H1 (cell line): ENCODE measurements at regions not wholly inside any gene's neighbourhood (a gene's known extent, or its start where the extent isn't known, plus 50 kb on each side); places are given as distances from the start of the nearest gene placed in this dataset.
A peak's percentile ranks its signal among the peaks of the same experiment; 100 is the strongest.

Experiments used
- CTCF ChIA-PET: fragments of 300-600 bp; sonication (Branson Sonifier 250); formaldehyde crosslinking; loops from one replicate; lab custom pipeline; 2021; ENCODE audit not compliant: partially characterized antibody; lab: Charles Lee
- POLR2A ChIA-PET: fragments of 300-600 bp; sonication (Branson Sonifier 250); formaldehyde crosslinking; loops from one replicate; lab custom pipeline; 2021; ENCODE audit warnings: inconsistent platforms; ENCODE audit not compliant: partially characterized antibody; lab: Charles Lee
- DNase-seq, 2 experiments: peaks; one replicate each; pipeline versions ENCODE4 v3.0.0 to v3.0.0-alpha.2; 2010 to 2022; ENCODE audit warnings: low spot score in 2 of 2, low read depth in 1 of 2, mixed read lengths in 1 of 2
- FAIRE-seq: peaks from 2 replicates; lab custom pipeline; 2011; peaks lifted over from hg19 to GRCh38; lab: Jason Lieb, UNC
- H2AFZ ChIP-seq: 2 replicates; pipeline ENCODE4 v1.8.1; 2012; ENCODE audit warnings: low read length, inconsistent platforms
- H2AK5ac ChIP-seq: 2 replicates; pipeline ENCODE4 v1.6.1; 2013; ENCODE audit warnings: low read depth, low read length
- H2BK120ac ChIP-seq: replicated peaks from 2 replicates; pipeline ENCODE3; 2013; ENCODE audit warnings: low read depth, low read length, inconsistent platforms
- H2BK12ac ChIP-seq: 2 replicates; pipeline ENCODE4 v1.6.1; 2013; ENCODE audit warnings: low read depth, low read length
- H2BK15ac ChIP-seq: 2 replicates; pipeline ENCODE4 v1.6.1; 2013; ENCODE audit warnings: low read length
- H2BK20ac ChIP-seq: 2 replicates; pipeline ENCODE4 v1.6.1; 2013; ENCODE audit warnings: low read length
- H2BK5ac ChIP-seq: 2 replicates; pipeline ENCODE4 v1.6.1; 2013; ENCODE audit warnings: low read depth, low read length
- H3K14ac ChIP-seq: 2 replicates; pipeline ENCODE4 v1.6.1; 2013; ENCODE audit warnings: inconsistent platforms; ENCODE audit not compliant: insufficient read length
- H3K18ac ChIP-seq: 2 replicates; pipeline ENCODE4 v1.6.1; 2013; ENCODE audit warnings: low read length; ENCODE audit errors: extremely low read depth
- H3K23ac ChIP-seq: 2 replicates; pipeline ENCODE4 v1.6.1; 2013; ENCODE audit warnings: inconsistent platforms; ENCODE audit not compliant: insufficient read length
- H3K23me2 ChIP-seq: 2 replicates; pipeline ENCODE4 v1.6.1; 2013; ENCODE audit warnings: low read depth, low read length
- H3K27ac ChIP-seq: 2 replicates; pipeline ENCODE4 v1.6.1; 2011; ENCODE audit warnings: low read depth, low read length, inconsistent platforms
- H3K27me3 ChIP-seq, 4 experiments: replicated peaks in 1 of 4; 1 replicate in 1 of 4; 2 replicates in 3 of 4; pipeline versions ENCODE4 v1.6.1 to v1.8.1; 2011 to 2013; ENCODE audit warnings: low read length in 3 of 4, mild to moderate bottlenecking in 3 of 4, inconsistent platforms in 2 of 4, mixed read lengths in 2 of 4, moderate library complexity in 1 of 4; ENCODE audit not compliant: control insufficient read depth in 3 of 4, insufficient read depth in 3 of 4; ENCODE audit errors: extremely low read depth in 1 of 4
- H3K36me3 ChIP-seq, 4 experiments: 2 replicates each; pipeline versions ENCODE4 v1.6.1 to v1.8.1; 2011 to 2013; ENCODE audit warnings: mild to moderate bottlenecking in 4 of 4, low read length in 3 of 4, moderate library complexity in 2 of 4, control low read depth in 1 of 4, inconsistent platforms in 1 of 4; ENCODE audit not compliant: insufficient read depth in 4 of 4, control insufficient read depth in 2 of 4
- H3K4ac ChIP-seq: replicated peaks from 2 replicates; pipeline ENCODE3; 2013; ENCODE audit warnings: low read length, low read depth, mixed read lengths, inconsistent platforms; ENCODE audit not compliant: insufficient read length
- H3K4me1 ChIP-seq, 4 experiments: replicated peaks in 1 of 4; 1 replicate in 1 of 4; 2 replicates in 3 of 4; pipeline versions ENCODE4 v1.6.1 to v1.8.1; 2011 to 2013; ENCODE audit warnings: low read length in 3 of 4, inconsistent platforms in 2 of 4, mixed read lengths in 1 of 4; ENCODE audit not compliant: insufficient read depth in 4 of 4, control insufficient read depth in 3 of 4
- H3K4me2 ChIP-seq, 2 experiments: 2 replicates each; pipeline versions ENCODE4 v1.6.1 to v1.8.1; 2011 to 2013; ENCODE audit warnings: low read depth in 2 of 2, low read length in 2 of 2, control low read depth in 1 of 2, inconsistent platforms in 1 of 2, mild to moderate bottlenecking in 1 of 2; ENCODE audit not compliant: insufficient read depth in 1 of 2
- H3K4me3 ChIP-seq, 4 experiments: fragments of 200-600, 300-600 bp in 1 of 4; sonication (generic), shearing (Covaris generic), sonication (Bioruptor Twin) in 1 of 4; 2 replicates each; pipeline versions ENCODE4 v1.5.1 to v1.8.1; 2011 to 2016; ENCODE audit warnings: low read length in 4 of 4, low read depth in 3 of 4, control low read depth in 2 of 4, inconsistent platforms in 2 of 4, mild to moderate bottlenecking in 2 of 4, mixed read lengths in 1 of 4, moderate library complexity in 1 of 4; ENCODE audit not compliant: insufficient read depth in 2 of 4; ENCODE audit errors: extremely low read depth in 1 of 4
- H3K56ac ChIP-seq: replicated peaks from 2 replicates; pipeline ENCODE3; 2013; ENCODE audit warnings: low read depth, mild to moderate bottlenecking, mixed read lengths, low read length, inconsistent platforms; ENCODE audit not compliant: insufficient read length
- H3K79me1 ChIP-seq: 2 replicates; pipeline ENCODE4 v1.6.1; 2013; ENCODE audit warnings: low read depth, low read length, control low read depth
- H3K79me2 ChIP-seq, 2 experiments: 2 replicates each; pipeline versions ENCODE4 v1.6.1 to v1.8.1; 2012 to 2013; ENCODE audit warnings: low read length in 2 of 2, mild to moderate bottlenecking in 2 of 2, inconsistent platforms in 1 of 2; ENCODE audit not compliant: insufficient read depth in 2 of 2, control insufficient read depth in 1 of 2
- H3K9ac ChIP-seq, 4 experiments: replicated peaks in 1 of 4; 1 replicate in 1 of 4; 2 replicates in 3 of 4; pipeline versions ENCODE4 v1.6.1 to v1.8.1; 2011 to 2013; ENCODE audit warnings: low read depth in 3 of 4, low read length in 3 of 4, control low read depth in 2 of 4, mild to moderate bottlenecking in 2 of 4, moderate library complexity in 2 of 4, inconsistent platforms in 1 of 4; ENCODE audit errors: extremely low read depth in 1 of 4
- H3K9me3 ChIP-seq, 2 experiments: 2 replicates each; pipeline versions ENCODE4 v1.6.1 to v1.8.1; 2012 to 2013; ENCODE audit warnings: mild to moderate bottlenecking in 2 of 2, moderate library complexity in 2 of 2, control low read depth in 1 of 2, inconsistent platforms in 1 of 2, low read depth in 1 of 2, low read length in 1 of 2, mixed read lengths in 1 of 2; ENCODE audit not compliant: insufficient read depth in 2 of 2
- H4K20me1 ChIP-seq, 2 experiments: replicated peaks in 1 of 2; 2 replicates each; pipeline versions ENCODE3 to v1.8.1; 2011 to 2013; ENCODE audit warnings: inconsistent platforms in 2 of 2, low read length in 2 of 2, mild to moderate bottlenecking in 1 of 2; ENCODE audit not compliant: insufficient read depth in 2 of 2, control insufficient read depth in 1 of 2
- H4K5ac ChIP-seq: 2 replicates; pipeline ENCODE4 v1.6.1; 2013; ENCODE audit warnings: low read length, low read depth, mixed read lengths, inconsistent platforms; ENCODE audit not compliant: insufficient read length
- H4K8ac ChIP-seq: 2 replicates; pipeline ENCODE4 v1.8.0; 2013; ENCODE audit warnings: mild to moderate bottlenecking, moderate library complexity, low read length, inconsistent platforms; ENCODE audit not compliant: insufficient read depth; ENCODE audit errors: extremely low read depth
- H4K91ac ChIP-seq: replicated peaks from 2 replicates; pipeline ENCODE3; 2013; ENCODE audit warnings: low read length, mixed read lengths, inconsistent platforms; ENCODE audit not compliant: insufficient read length
- SAP30 ChIP-seq: fragments of 300-600 bp; sonication (generic); IDR thresholded peaks from 2 replicates; pipeline ENCODE4 v1.7.1; 2012; ENCODE audit warnings: low read length, moderate library complexity, mild to moderate bottlenecking, inconsistent platforms; ENCODE audit not compliant: insufficient read depth, insufficient replicate concordance
- SIX5 ChIP-seq: IDR thresholded peaks from 2 replicates; pipeline ENCODE4 v1.6.1; 2011; ENCODE audit warnings: mild to moderate bottlenecking, low read depth, low read length
- ZNF274 ChIP-seq: IDR thresholded peaks from 2 replicates; pipeline ENCODE4 v1.7.0; 2012; ENCODE audit warnings: low read length, borderline replicate concordance; ENCODE audit errors: extremely low read depth
- WGBS, 2 experiments: shearing (Covaris generic) in 1 of 2; methylation state at CpG; one replicate each; pipeline versions ENCODE4 v1.1.6 to v1.1.7; 2013 to 2015; ENCODE audit warnings: low lambda C conversion rate in 2 of 2, mixed read lengths in 2 of 2, inconsistent platforms in 1 of 2, low coverage in 1 of 2, missing lambda C conversion rate in 1 of 2; ENCODE audit not compliant: insufficient replicate concordance in 2 of 2, insufficient coverage in 1 of 2, insufficient read length in 1 of 2; ENCODE audit errors: extremely low coverage in 1 of 2, missing lambda C conversion rate in 1 of 2; 5-methylcytosine and 5-hydroxymethylcytosine counted together

DNA sequence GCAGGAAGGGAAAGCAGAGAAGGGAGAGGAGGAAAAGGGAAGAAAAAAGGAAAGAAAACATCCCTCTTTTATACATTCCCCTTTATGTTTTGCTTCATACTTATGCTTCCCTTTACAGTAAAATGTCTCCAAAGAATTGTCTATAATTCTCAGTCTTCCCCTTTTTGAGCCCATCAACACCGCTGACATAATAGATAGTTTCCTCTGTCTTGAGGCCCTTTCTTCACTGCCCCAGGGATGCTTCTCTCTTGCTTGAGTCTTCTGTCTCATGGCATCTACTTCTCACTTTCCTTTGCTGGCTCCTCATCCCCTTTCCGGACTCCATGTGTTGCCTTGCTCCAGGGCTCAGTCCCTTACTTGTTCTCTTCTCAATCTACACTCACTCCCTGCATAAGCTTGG is 99.7 kb upstream of the DAZL start:
- H4K20me1 ChIP-seq = no peaks in the 10 kb centered on the region
- H3K79me2 ChIP-seq = no peaks in the 10 kb centered on the region
- no peak overlapping the region for H2BK12ac ChIP-seq
- H3K27ac ChIP-seq = no peak overlapping the region
- H2BK15ac ChIP-seq = no peak overlapping the region
- H3K4me3 ChIP-seq = no peak overlapping the region
- H3K4me1 ChIP-seq = no peaks in the 10 kb centered on the region
- ChIA-PET POLR2A (no interaction called here), CTCF (interaction anchor here (1.1 kb wide), 1 partner anchor 61 kb away, joined by 4 read pairs; no protein-coding TSS in a partner anchor)
- H2AK5ac ChIP-seq = no peak overlapping the region
- DNase-seq = no peak
- no peaks in the 10 kb centered on the region; the same call in 1 of the 2 replicates for H3K23me2 ChIP-seq
- H2BK20ac ChIP-seq = peak overlapping the region; percentile 68; the same call in 1 of the 2 replicates
- TF ChIP-seq SIX5 (no peak), ZNF274 (no peak), SAP30 (no peak)
- FAIRE-seq = no peak
- no peak overlapping the region for H3K9ac ChIP-seq
- no peak overlapping the region for H3K4me2 ChIP-seq
- 0 out of 2 replicates have a peak overlapping the region, but pooled peaks have one; percentile 48 for H2BK5ac ChIP-seq
- no peak overlapping the region for H3K14ac ChIP-seq
- H3K4ac ChIP-seq = no peak overlapping the region
- H2BK120ac ChIP-seq = peak overlapping the region; percentile 2
- no peak overlapping the region for H3K18ac ChIP-seq
- H3K56ac ChIP-seq = no peak overlapping the region
- no peaks in the 10 kb centered on the region for H3K36me3 ChIP-seq
- H4K5ac ChIP-seq = no peak overlapping the region
- peaks cover 0 to 3% of the 10 kb centered on the region in 2 experiments; a peak in 1 of 4 replicates for H3K9me3 ChIP-seq
- H3K23ac ChIP-seq = no peak overlapping the region
- no peak overlapping the region for H2AFZ ChIP-seq
- no peak overlapping the region for H4K91ac ChIP-seq
- WGBS, 2 experiments = 89% methylated on average over 2 of the region's 2 CpGs; no CpG with 5 or more reads in 1 of the 2 experiments
- no peaks in the 10 kb centered on the region; a peak in 2 of 7 replicates for H3K27me3 ChIP-seq
- no peak overlapping the region for H4K8ac ChIP-seq
- H3K79me1 ChIP-seq = no peaks in the 10 kb centered on the region
